Breast epithelium (tissue), 3 donors: ENCODE measurements at regions not wholly inside any gene's neighbourhood (a gene's known extent, or its start where the extent isn't known, plus 50 kb on each side); places are given as distances from the start of the nearest gene placed in this dataset.

Experiments
- POLR2A ChIP-seq: fragments of 450-650 bp; IDR thresholded peaks from one replicate; pipeline ENCODE4 v1.6.1; 2016; ENCODE audit warnings: antibody characterized with exemption, mild to moderate bottlenecking, moderate library complexity
- POLR2AphosphoS5 ChIP-seq, 3 donors: sonication (generic); formaldehyde crosslinking; IDR thresholded peaks; one replicate each; pipeline ENCODE4 v1.6.1; 2017; ENCODE audit warnings: antibody characterized with exemption in 3 of 3
- TF ChIP-seq, protein P1 (sequence below), 3 donors: fragments of 450-650 bp; IDR thresholded peaks; one replicate each; pipeline ENCODE4 v1.5.1; 2016 to 2017; ENCODE audit warnings: antibody characterized with exemption in 3 of 3, mild to moderate bottlenecking in 3 of 3, moderate library complexity in 3 of 3

GRCh38 chr10:107269626-107270025, 105.1 kb upstream of the SORCS1 start:
- TF ChIP-seq, protein P1, sequence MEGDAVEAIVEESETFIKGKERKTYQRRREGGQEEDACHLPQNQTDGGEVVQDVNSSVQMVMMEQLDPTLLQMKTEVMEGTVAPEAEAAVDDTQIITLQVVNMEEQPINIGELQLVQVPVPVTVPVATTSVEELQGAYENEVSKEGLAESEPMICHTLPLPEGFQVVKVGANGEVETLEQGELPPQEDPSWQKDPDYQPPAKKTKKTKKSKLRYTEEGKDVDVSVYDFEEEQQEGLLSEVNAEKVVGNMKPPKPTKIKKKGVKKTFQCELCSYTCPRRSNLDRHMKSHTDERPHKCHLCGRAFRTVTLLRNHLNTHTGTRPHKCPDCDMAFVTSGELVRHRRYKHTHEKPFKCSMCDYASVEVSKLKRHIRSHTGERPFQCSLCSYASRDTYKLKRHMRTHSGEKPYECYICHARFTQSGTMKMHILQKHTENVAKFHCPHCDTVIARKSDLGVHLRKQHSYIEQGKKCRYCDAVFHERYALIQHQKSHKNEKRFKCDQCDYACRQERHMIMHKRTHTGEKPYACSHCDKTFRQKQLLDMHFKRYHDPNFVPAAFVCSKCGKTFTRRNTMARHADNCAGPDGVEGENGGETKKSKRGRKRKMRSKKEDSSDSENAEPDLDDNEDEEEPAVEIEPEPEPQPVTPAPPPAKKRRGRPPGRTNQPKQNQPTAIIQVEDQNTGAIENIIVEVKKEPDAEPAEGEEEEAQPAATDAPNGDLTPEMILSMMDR (IDR thresholded peaks at IDR 0.05), result no peak
- TF ChIP-seq POLR2A (no peak), POLR2AphosphoS5 (IDR thresholded peaks at IDR 0.05) (no peak)
